Left hindlimb (tissue), 1 donor: ENCODE measurements at regions not wholly inside any gene's neighbourhood (a gene's known extent, or its start where the extent isn't known, plus 50 kb on each side); places are given as distances from the start of the nearest gene placed in this dataset.

ENCODE experiments used
- DNase-seq: peaks from one replicate; pipeline ENCODE4 v3.0.0-alpha.2; 2018

- DNase-seq: no peak
Measured at GRCh38 chr11:109752212-109752825, 330.3 kb downstream of the C11orf87 start.

- DNase-seq: no peak
Measured at GRCh38 chr11:109756521-109756920, 334.5 kb downstream of the C11orf87 start.

GRCh38 chr11:109756951-109757350, 335.0 kb downstream of the C11orf87 start:
- DNase-seq: no peak

- no peak for DNase-seq
Measured at GRCh38 chr11:109762546-109762945, 330.6 kb upstream of the ZC3H12C start.

- no peak for DNase-seq
Measured at GRCh38 chr11:109765709-109766311, 327.4 kb upstream of the ZC3H12C start.

GRCh38 chr11:109769858-109770257, 323.3 kb upstream of the ZC3H12C start:
- no peak for DNase-seq

- DNase-seq: no peak
Measured at GRCh38 chr11:109770323-109770722, 322.9 kb upstream of the ZC3H12C start.

- no peak for DNase-seq
Measured at GRCh38 chr11:109772892-109773291, 320.3 kb upstream of the ZC3H12C start.

GRCh38 chr11:109775686-109776085, 317.5 kb upstream of the ZC3H12C start:
- no peak for DNase-seq

GRCh38 chr11:109783014-109783413, 310.2 kb upstream of the ZC3H12C start:
- no peak for DNase-seq

GRCh38 chr11:109783840-109784239, 309.4 kb upstream of the ZC3H12C start:
- no peak for DNase-seq

GRCh38 chr11:109784536-109784935, 308.7 kb upstream of the ZC3H12C start:
- no peak for DNase-seq

- DNase-seq: no peak
Measured at GRCh38 chr11:109785198-109785597, 308.0 kb upstream of the ZC3H12C start.

- DNase-seq: no peak
Measured at GRCh38 chr11:109785714-109786113, 307.5 kb upstream of the ZC3H12C start.

- DNase-seq: no peak
Measured at GRCh38 chr11:109788948-109789490, 304.2 kb upstream of the ZC3H12C start.

GRCh38 chr11:109789901-109790300, 303.3 kb upstream of the ZC3H12C start:
- DNase-seq: no peak

GRCh38 chr11:109791337-109791736, 301.9 kb upstream of the ZC3H12C start:
- DNase-seq: no peak

- DNase-seq: no peak
Measured at GRCh38 chr11:109794501-109794900, 298.7 kb upstream of the ZC3H12C start.

GRCh38 chr11:109795234-109795633, 298.0 kb upstream of the ZC3H12C start:
- DNase-seq: no peak

GRCh38 chr11:109796253-109796652, 296.9 kb upstream of the ZC3H12C start:
- no peak for DNase-seq

GRCh38 chr11:109798521-109798920, 294.7 kb upstream of the ZC3H12C start:
- DNase-seq: no peak

GRCh38 chr11:109799604-109800003, 293.6 kb upstream of the ZC3H12C start:
- no peak for DNase-seq

- no peak for DNase-seq
Measured at GRCh38 chr11:109804911-109805310, 288.3 kb upstream of the ZC3H12C start.

GRCh38 chr11:109806205-109806604, 287.0 kb upstream of the ZC3H12C start:
- no peak for DNase-seq

GRCh38 chr11:109808569-109808968, 284.6 kb upstream of the ZC3H12C start:
- no peak for DNase-seq
